CD4-positive, alpha-beta T cell treated with Interleukin-6 for 4 hours (primary cell): ENCODE measurements at regions not wholly inside any gene's neighbourhood (a gene's known extent, or its start where the extent isn't known, plus 50 kb on each side); places are given as distances from the start of the nearest gene placed in this dataset.
A peak's percentile ranks its signal among the peaks of the same experiment; 100 is the strongest.

Experiments used
- DNase-seq: peaks from one replicate; pipeline ENCODE4 v3.0.0-alpha.2; 2020; ENCODE audit warnings: mixed read lengths

GRCh38 chr6:110033101-110033500 is 55.0 kb downstream of the GPR6 start:
- DNase-seq: no peak

DNA sequence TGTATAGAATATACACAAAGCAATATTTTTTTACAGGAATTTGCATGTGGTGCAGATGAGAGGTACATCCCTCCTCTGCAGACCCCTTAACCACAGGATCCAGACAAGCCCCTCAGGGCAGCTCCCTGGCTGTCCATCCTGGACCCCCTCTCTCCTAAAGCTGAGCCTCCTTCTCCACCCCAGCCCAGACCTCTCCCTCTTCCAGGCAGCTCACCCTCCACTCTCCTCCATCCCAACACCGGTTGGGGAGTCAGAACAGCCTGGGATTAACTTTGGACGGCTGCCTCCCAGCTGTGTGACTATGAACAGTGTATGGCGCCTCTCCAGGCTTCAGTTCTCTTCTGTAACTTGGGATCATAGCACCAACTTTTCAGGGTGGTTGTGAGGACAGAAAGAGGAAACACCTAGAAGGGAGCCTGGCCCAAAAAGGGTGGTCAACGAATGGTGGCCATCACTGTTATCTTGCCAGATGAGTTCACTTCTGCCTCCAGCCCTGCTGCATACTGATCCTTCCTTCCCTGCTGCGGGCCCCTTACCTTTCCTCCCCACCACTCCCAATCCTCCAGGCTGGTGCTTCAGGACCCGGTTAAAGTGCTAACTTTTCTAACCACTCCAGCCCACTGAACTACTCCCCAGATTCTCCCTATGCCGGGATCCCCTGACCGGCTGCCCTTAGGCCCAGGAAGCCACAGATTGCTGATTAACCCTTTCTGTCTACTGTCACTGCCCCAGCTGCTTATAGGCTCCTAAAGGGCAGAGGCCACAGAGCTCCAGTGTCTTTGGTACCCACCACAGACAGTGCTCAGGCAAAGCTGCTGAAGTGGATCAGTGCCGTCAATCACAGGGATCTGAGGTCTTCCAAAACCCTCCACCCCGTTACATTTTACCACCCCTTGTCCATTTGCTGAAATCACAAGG is 55.9 kb downstream of the GPR6 start:
- DNase-seq: no peak

DNA sequence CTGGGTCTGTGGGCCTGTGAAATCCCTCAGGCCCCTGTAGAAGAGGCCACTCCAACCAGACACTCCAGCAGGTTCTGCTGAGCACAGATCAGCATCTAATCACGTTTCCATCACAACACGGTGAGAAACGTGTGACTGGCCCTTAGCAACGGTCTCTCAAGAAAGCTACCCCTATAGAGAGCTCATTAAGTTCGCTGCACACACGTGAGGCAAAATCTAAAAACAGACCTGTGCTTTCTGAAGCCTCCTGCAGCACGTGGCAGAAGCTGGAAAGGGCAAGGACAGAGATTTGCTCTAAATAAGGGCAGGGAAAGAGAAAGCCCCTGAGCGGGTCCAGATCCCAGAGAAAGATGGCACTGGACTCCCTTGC is 56.5 kb downstream of the GPR6 start:
- DNase-seq: no peak

- no peak for DNase-seq
Measured at GRCh38 chr6:110035321-110035720, 57.2 kb downstream of the GPR6 start.

GRCh38 chr6:110036408-110037302 is 58.5 kb downstream of the GPR6 start:
- no peak for DNase-seq

GRCh38 chr6:110037726-110038295 is 59.7 kb downstream of the GPR6 start:
- DNase-seq: no peak

GRCh38 chr6:110039364-110039980 is 61.4 kb downstream of the GPR6 start:
- DNase-seq: peak; percentile 86

- DNase-seq: peak; percentile 54
Measured at GRCh38 chr6:110039981-110040383, 61.9 kb downstream of the GPR6 start.

GRCh38 chr6:110040716-110041115 is 62.6 kb downstream of the GPR6 start:
- no peak for DNase-seq

DNA sequence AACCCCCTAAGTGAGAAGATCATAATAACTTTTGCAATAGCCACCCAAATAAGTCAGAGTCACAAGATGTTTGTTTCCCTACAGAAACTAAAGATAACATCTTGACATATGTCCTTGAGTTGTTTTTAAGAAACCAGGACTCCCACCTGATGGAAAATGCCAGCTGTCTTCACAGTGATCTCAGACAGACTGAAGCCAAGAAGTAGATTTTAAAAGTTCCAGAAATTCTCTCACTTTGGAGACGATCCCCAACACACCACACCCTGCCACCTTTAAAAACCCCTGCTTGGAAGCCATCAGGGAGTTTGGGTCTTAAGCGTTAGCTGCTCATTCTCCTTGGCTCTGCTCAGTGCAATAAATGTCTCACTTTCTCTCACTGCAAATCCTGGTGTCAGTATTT is 63.0 kb downstream of the GPR6 start:
- DNase-seq: no peak

DNA sequence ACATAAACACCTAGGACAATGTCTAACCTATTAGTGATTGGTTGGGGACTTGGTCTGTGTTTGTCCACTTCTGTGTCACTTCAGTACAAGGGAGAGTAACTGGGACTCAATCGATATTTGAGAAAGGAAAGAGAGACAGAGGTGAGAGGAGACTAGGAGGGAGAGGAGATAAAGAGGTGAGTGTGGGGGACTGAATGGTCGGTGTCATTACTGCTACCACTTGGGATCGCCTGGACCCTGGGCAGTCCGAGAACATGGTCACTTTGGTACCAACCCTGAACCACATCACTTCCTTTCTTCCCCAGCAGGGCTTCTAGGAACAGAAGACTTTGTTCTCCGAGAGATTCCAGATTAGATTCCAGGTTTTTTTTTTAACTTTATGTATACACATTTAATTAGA is 63.7 kb downstream of the GPR6 start:
- no peak for DNase-seq

- DNase-seq: no peak
Measured at GRCh38 chr6:110042670-110043296, 64.7 kb downstream of the GPR6 start.

- no peak for DNase-seq
Measured at GRCh38 chr6:110043366-110043994, 65.4 kb downstream of the GPR6 start.

DNA sequence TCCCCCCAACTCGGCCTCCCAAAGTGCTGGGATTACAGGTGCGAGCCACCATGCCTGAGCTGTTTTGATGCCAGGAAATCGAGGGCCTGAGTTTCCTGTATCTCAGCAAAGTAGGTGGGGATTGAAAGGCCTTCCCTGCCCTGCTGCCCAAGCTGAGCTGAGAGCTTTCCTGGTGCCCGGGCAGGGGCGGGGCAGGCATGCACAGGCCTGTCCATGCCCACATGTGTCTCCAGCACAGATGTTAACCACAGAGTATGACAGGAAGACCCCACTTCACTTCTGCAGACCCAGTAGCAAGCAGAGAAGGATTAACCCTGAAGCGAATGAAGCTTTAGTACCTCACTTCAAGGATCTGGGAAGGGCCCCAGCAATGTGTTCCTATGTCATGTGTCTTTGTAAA is 66.0 kb downstream of the GPR6 start:
- DNase-seq: no peak

- no peak for DNase-seq
Measured at GRCh38 chr6:110044622-110045021, 66.5 kb downstream of the GPR6 start.

- DNase-seq: no peak
Measured at GRCh38 chr6:110048221-110048875, 70.2 kb downstream of the GPR6 start.

- no peak for DNase-seq
Measured at GRCh38 chr6:110049696-110050439, 71.8 kb downstream of the GPR6 start.
